Kidney epithelial cell (primary cell): ENCODE measurements at regions not wholly inside any gene's neighbourhood (a gene's known extent, or its start where the extent isn't known, plus 50 kb on each side); places are given as distances from the start of the nearest gene placed in this dataset.

Experiments used
- DNase-seq: peaks from one replicate; pipeline ENCODE4 v3.0.0-alpha.2; 2010; ENCODE audit warnings: low read depth
- H3K27me3 ChIP-seq: 2 replicates; pipeline ENCODE4 v1.6.0; 2011; ENCODE audit warnings: low read length; ENCODE audit not compliant: control insufficient read depth, insufficient read depth
- H3K36me3 ChIP-seq: 2 replicates; pipeline ENCODE4 v1.5.1; 2011; ENCODE audit warnings: low read length; ENCODE audit not compliant: control insufficient read depth, insufficient read depth
- H3K4me3 ChIP-seq: 2 replicates; pipeline ENCODE4 v1.5.1; 2011; ENCODE audit warnings: low read depth, mild to moderate bottlenecking, control low read depth, low read length
- CTCF ChIP-seq: IDR thresholded peaks from 2 replicates; pipeline ENCODE4 v1.5.1; 2011; ENCODE audit warnings: mild to moderate bottlenecking, moderate library complexity, low read length, control low read depth, inconsistent platforms; ENCODE audit not compliant: insufficient read depth, poor library complexity, severe bottlenecking

GRCh38 chr15:69991551-69991980 lies 106.2 kb downstream of the TLE3 start:
- DNase-seq = no peak
- H3K4me3 ChIP-seq = no peak overlapping the region
- peaks cover 41% of the 10 kb centered on the region for H3K27me3 ChIP-seq
- no peaks in the 10 kb centered on the region for H3K36me3 ChIP-seq
- TF ChIP-seq CTCF = no peak

- DNase-seq = no peak
- peaks cover 39% of the 10 kb centered on the region for H3K27me3 ChIP-seq
- TF ChIP-seq CTCF = no peak
- no peak overlapping the region for H3K4me3 ChIP-seq
- H3K36me3 ChIP-seq = no peaks in the 10 kb centered on the region
These were observed 105.4 kb downstream of the TLE3 start for GRCh38 chr15:69992348-69992747.

GRCh38 chr15:69994429-69995205 lies 103.1 kb downstream of the TLE3 start:
- no peak overlapping the region for H3K4me3 ChIP-seq
- peaks cover 33% of the 10 kb centered on the region for H3K27me3 ChIP-seq
- no peaks in the 10 kb centered on the region for H3K36me3 ChIP-seq
- TF ChIP-seq CTCF = no peak
- no peak for DNase-seq

DNA sequence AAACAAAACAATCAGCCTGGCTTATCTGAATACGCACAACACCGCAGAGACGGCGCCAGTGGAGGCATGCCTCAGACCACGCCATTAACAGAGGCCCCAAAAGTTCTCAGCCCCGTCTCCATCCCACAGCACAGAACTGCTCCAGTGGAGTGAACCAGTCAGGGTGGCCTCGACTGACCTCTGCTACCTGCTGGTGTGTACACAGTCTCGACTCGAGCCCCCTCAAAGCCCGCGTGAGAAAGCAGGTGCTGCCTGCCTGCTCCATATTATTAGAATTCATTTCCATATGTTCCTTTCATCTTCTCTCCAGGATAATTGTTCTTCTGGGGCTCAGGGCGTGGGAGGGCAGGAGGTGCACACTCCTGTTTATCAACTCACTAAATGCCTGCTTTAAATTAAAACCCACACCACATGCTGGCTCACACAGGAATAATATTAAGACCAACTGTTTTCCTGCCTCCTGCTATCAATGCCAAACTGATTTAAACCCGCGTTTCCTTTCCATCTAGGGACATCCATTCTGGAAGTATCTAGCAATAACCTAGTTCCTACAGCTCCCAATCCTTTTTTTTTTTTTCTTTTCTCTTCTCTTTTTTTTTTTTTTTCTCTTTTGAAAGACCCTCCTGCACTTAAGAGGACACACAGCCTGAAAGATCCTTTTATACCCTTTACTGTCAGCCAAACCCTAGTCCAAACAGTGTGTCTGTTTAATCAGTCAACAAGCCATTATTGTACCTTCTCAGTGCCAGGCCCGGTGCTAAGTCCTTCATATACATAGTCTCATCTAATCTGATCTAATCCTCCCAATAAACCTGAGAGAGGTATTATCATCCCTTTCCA lies 101.2 kb downstream of the TLE3 start:
- no peak for TF ChIP-seq CTCF
- no peaks in the 10 kb centered on the region for H3K36me3 ChIP-seq
- H3K4me3 ChIP-seq = no peak overlapping the region
- H3K27me3 ChIP-seq = peaks cover 17% of the 10 kb centered on the region
- no peak for DNase-seq

DNA sequence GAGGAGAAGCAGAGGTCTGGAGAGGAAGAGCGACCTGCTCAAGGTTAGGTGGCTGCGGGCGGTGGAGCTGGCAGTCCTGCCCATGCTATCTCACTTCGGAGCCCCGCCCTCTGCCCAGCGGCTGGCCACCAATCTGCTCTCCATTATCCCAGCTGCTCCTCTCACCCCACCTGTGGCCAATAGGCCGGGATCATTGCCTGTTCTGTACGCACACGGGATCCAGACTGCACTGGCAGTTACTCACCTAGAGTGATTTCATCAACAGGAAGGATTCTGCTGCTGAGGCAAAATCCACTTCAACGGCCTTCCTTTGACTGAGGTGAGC lies 100.6 kb downstream of the TLE3 start:
- no peaks in the 10 kb centered on the region for H3K36me3 ChIP-seq
- no peak for TF ChIP-seq CTCF
- no peak for DNase-seq
- H3K27me3 ChIP-seq = peaks cover 12% of the 10 kb centered on the region
- no peak overlapping the region for H3K4me3 ChIP-seq
